GM10266 (cell line): ENCODE measurements at regions not wholly inside any gene's neighbourhood (a gene's known extent, or its start where the extent isn't known, plus 50 kb on each side); places are given as distances from the start of the nearest gene placed in this dataset.

Experiments
- DNase-seq: peaks from one replicate; pipeline ENCODE4 v3.0.0; 2012; ENCODE audit errors: extremely low spot score
- CTCF ChIP-seq: IDR thresholded peaks from 2 replicates; pipeline ENCODE4 v1.5.1; 2012; ENCODE audit warnings: mild to moderate bottlenecking, low read depth; ENCODE audit not compliant: control insufficient read depth, insufficient read depth; ENCODE audit errors: missing control alignments

- no peak for DNase-seq
- TF ChIP-seq CTCF, result no peak
Observed at GRCh38 chr4:134773497-134774000, 572.0 kb upstream of the PABPC4L start.

GRCh38 chr4:134762053-134762452, 560.5 kb upstream of the PABPC4L start:
- no peak for TF ChIP-seq CTCF
- no peak for DNase-seq

GRCh38 chr4:134756421-134756820, 554.8 kb upstream of the PABPC4L start:
- DNase-seq, result no peak
- TF ChIP-seq CTCF, result no peak

- no peak for DNase-seq
- no peak for TF ChIP-seq CTCF
Observed at GRCh38 chr4:134754301-134755019, 552.9 kb upstream of the PABPC4L start.

GRCh38 chr4:134753390-134753789, 551.8 kb upstream of the PABPC4L start:
- no peak for TF ChIP-seq CTCF
- no peak for DNase-seq

GRCh38 chr4:134747108-134747805, 545.7 kb upstream of the PABPC4L start:
- DNase-seq, result no peak
- no peak for TF ChIP-seq CTCF

GRCh38 chr4:134740290-134740689, 538.7 kb upstream of the PABPC4L start:
- TF ChIP-seq CTCF, result no peak
- DNase-seq, result no peak
